Stimulated activated CD4-positive, alpha-beta T cell treated with anti-CD3 and anti-CD28 coated beads, Interleukin-1b, Interleukin-23, amount 100 ng/mL, for 24 hours (primary cell): ENCODE measurements at regions not wholly inside any gene's neighbourhood (a gene's known extent, or its start where the extent isn't known, plus 50 kb on each side); places are given as distances from the start of the nearest gene placed in this dataset.

Experiments used
- DNase-seq, 4 experiments: peaks; one replicate each; pipeline ENCODE4 v3.0.0-alpha.2; 2020; ENCODE audit warnings: low read depth in 4 of 4, low spot score in 1 of 4

- no peak for DNase-seq
Measured at GRCh38 chr18:47758000-47758399, 172.5 kb downstream of the SMAD2 start.

- DNase-seq: peak; percentile 23 to 36 (median 26)
Measured at GRCh38 chr18:47756364-47757016, 174.0 kb downstream of the SMAD2 start.

- DNase-seq: no peak
Measured at GRCh38 chr18:47755102-47755456, 175.4 kb downstream of the SMAD2 start.

GRCh38 chr18:47754311-47755101 is 176.0 kb downstream of the SMAD2 start:
- DNase-seq: peak; percentile 10 to 37 (median 30)

DNA sequence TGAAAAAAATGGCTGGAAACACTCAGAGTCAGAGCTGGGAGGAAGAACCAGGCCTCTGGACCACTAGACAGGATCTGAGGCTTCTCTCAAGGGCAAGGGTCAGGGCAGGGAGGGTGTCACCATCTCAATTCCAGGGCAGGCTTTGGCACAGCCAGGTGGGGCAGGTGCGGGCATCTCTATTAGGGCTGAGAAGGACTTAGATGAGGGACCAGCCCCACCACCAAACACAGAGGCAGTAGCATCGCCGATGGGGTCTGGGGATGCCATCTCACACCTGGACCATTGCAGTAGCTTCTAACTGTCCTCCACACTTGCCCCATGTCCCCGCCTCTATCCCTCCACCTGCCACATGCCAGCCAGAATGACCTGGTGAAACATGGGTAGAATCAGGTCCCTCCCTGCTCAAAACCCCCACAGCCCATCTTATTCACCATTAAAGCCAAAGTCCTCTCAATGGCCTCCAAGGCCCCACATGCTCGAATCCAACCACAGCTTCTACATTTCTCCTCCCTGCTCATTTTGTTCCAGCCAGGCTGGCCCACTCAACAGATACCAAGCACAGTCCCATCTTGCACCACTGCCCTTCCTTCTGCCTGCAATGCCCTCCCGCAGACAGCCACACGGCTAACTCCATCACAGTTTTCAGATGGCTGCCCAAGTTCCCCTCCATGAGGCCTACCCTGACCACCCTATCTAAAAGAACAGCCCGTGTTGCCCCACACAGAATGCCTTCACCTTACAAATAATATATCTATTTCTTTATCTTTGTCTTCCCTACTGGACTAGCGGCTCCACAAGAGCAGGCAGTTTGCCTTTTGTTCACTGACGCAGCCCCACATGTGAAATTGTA is 177.4 kb downstream of the SMAD2 start:
- no peak for DNase-seq

GRCh38 chr18:47750889-47751423 is 179.5 kb downstream of the SMAD2 start:
- no peak for DNase-seq

DNA sequence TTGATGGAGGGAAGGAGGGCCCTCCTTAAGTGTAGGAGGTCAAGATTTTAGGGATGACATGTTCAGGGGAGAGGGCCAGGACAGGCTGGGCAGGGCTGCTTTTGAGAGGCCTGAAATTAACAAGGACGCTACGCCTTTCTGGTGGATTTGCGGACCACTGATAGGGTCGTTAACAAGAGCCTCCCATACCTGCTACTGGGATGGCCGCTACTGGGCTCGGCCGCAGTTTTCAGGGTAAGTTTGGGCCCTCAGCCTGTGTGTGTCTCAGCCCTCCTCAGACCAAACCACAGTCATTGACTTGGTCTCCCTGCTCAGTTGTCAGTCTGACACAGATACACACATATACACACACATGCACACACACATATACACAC is 180.9 kb downstream of the SMAD2 start:
- no peak for DNase-seq

DNA sequence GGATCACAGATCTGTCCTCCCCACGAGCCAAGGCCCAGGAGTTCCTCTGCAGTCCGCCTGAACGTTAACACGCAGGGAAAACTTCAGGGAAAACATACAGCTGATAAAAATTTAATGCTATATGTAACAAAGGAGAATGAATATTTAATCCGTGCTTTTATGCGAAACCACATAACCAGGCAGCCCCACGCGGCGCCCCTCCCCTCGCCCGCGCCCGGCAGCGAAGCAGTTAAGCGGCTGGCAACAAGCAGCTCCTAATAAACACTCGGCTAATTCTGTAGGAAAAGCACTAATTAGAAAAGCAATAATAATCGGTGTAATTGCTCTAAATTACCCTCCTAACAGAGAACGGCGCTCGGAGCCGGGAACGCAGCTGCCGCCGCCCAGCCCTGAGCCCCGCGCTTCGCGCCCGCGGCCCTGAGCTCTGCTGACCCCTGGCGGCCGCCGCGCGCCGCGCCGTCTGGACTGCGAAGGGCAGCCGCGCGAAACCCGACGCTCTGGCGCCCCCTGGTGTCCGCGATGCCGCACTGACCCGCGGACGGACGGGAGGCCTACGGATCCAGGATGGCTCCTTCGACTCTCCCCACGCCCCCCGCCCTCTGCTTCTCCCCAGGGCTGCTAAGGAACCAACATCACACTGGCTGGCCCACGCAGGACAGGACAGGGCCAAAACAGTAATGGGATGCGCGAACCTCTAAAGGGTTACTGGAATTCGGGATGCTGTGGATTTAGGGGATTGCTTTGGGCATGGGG is 181.4 kb downstream of the SMAD2 start:
- DNase-seq: peak; percentile 57 to 80 (median 72)

DNA sequence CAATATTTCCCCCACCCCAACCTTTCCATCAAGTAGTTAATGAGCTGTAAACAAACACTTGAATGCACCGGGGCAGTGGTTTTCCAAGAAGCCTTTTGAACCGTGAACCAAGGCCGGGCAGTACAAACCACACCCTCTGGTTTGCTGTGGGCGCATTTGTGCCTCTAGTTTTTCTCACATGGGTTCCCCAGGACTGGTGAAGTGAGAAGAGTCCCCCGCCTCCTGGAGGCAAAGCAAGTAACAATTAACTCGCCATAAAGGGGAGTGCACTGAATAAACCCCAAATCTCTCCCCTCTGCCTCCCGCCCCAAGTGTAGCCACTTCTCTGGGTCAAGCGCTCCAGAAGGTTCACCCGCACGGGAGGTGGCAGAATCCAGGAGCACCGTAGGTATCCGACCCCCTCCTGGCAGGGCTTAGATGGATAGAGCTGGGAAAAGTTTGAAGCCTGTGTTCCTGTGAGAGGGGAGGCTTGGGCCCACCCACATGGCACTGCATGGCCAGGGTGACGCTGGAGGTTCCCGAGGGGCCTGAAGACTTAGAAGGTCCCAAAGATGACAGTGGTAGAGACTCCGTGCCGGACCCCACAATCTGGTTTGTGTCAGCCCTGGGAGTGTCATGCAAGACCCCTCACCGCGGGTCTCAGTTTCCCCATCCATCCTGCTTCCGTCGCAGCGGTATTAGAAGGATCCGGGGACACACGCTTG is 182.2 kb downstream of the SMAD2 start:
- DNase-seq: no peak

DNA sequence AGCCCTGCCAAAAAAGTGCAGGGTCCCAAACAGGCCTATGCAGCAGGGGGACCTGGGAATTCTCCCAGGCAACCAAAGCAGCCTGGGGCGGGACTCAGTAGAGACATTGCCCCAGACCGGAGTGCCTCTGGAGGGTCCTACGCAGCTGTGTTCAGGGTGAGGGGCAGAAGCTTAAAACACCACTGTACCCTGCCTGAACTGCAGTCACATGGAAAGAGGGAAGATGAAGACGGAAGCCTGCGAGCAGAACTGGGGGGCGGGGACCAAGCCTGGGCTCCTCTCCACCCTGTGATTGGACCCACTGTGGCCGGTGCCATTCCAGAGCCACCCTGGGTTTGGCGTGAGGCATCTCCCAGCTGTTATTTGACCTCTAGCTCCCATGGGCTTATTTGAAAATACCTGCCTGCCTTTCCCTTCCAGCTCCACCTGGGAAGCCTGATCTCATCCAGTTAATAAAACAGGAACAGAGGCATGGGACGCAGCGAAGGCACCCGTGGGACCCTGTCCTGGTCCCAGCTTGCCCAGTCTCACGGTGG is 183.1 kb downstream of the SMAD2 start:
- DNase-seq: no peak

DNA sequence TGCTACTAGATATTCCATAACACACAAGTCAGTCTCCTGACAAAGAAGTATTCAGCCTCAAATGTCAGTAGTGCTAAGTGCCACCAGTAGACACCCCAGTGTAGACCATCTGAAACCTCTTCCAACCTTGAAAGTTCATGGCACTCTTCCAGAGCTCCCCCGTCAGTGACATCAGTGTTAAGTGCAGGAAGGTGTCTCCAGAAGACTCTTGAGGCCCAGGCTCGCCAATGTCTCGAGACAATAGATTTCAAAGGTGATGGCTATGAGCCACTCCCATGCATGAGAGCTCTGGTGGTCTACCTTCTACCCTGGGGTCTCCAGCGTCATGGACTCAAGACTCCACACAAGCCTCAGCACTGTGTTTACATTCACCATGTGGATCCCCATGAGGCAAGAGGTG is 183.8 kb downstream of the SMAD2 start:
- DNase-seq: no peak

- no peak for DNase-seq
Measured at GRCh38 chr18:47745227-47745626, 185.2 kb downstream of the SMAD2 start.

DNA sequence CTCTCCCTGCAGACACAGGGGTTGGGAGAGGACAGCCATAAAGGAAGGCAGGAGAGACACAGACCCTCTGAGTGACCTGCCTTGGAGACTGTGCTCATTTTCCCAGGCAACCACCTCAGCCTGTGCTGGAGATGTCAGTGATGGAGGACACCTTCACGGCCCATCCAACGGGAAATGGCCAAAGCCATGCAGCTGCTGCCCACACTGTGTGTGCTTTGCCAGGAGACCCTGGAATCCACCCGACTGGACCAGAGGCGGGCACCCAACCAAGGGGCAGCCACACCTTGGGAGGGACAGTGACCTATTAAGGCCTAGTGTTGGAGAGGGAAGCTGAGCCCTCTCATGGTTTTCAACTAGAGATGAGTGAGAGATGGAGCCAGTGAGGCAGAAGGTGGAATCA is 192.5 kb downstream of the SMAD2 start:
- DNase-seq: no peak

- DNase-seq: no peak
Measured at GRCh38 chr18:47737198-47737830, 193.1 kb downstream of the SMAD2 start.

DNA sequence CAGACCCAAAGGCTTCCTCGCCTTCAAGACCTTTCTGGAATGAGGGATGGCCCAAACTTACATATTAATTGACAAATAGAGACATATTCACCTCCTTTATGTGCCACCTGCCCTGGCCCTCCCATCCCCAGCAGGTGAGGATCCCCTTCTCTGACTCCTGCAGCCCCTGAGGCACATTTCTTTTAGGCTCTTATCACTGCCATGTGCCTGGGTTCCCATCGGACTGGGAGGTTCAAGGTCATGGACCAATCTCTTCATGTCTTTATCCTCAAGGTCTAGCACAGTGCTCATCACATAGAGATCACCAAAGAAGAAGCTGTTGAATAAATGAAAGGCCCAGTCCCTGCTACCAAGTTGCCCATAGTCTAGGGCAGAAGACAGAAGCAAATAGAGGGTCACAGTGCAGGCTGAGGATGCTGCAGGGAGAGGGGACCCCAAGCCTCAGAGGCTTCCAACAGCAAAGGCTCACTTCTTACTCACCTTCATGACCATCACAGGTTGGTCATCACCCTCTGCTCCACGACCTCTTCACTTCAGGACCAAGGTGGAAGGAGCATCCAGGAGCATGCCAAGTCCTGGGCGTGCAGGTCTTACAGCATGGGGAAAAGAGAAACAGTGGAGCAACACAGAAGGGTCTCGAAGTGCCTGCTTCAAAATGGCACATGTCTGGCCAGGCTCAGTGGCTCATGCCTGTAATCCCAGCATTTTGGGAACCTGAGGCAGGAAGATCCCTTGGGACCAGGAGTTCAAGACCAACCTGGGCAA is 193.9 kb downstream of the SMAD2 start:
- DNase-seq: no peak

DNA sequence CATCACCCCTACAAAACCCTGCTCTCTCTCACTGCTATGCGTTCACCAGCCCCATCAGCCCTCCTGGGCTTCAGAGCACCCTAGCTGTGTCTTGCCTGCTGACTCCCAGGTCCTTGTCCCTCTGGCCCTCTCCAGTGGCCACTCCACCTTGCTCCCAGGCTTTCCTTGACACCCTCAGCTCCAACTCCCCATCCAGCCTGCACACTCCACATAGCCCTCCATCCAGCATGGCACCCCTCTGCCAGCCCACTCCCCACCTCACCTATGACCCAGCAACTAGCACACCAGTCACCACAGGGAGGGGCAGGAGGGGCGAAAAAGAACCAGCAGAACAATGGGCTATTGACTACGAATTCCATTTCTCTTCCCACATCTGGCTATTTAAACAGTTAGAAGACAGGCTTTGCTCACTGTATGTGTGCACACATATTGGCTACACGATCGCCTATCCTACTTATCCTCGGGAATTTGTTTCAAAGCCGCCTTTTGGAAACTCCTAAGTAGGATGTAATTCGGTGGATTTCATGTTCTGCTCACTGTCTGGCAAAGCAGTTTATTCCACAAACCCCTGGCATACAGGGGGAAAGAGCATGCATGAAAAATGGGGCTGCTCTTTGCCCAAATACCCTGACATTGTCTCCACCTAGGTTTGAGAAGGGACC is 195.3 kb downstream of the SMAD2 start:
- DNase-seq: no peak

- DNase-seq: no peak
Measured at GRCh38 chr18:47731276-47731675, 199.2 kb downstream of the SMAD2 start.

DNA sequence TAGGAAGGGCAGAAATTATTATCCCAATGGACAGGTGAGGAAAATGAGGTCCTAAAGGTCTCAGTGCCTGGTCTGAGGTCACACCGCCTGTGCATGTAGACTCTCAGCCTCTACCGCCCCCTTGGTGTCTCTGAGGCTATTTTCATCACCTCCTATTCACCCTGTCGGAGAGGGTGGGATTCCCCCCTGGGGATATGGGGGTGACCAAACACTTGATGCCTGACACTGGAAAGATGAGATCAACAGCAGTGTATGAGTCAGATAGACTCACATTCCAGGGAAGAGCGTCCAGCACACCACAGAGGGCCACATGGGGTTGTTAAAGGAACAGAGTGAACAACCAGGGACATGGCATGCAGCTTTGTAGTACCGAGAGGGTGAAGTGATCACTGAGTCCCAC is 199.7 kb downstream of the SMAD2 start:
- DNase-seq: no peak
